KMS-11 (cell line): ENCODE measurements at regions not wholly inside any gene's neighbourhood (a gene's known extent, or its start where the extent isn't known, plus 50 kb on each side); places are given as distances from the start of the nearest gene placed in this dataset.
"Not testable (repeated sequence)": the region's sequence is repeated elsewhere in the genome, so short reads cannot be mapped to it uniquely, and the experiment has no call there.

Source experiments
- H2AFZ ChIP-seq: fragments of 200-600 bp; sonication (generic); 2 replicates; pipeline ENCODE4 v1.6.1; 2016; ENCODE audit warnings: antibody characterized with exemption, mixed run types, low read depth
- H3K27ac ChIP-seq: fragments of 200-600 bp; sonication (generic); 2 replicates; pipeline ENCODE4 v1.6.1; 2016; ENCODE audit warnings: mild to moderate bottlenecking, mixed run types
- H3K27me3 ChIP-seq: fragments of 200-600 bp; sonication (generic); 2 replicates; pipeline ENCODE4 v1.6.1; 2017; ENCODE audit warnings: mild to moderate bottlenecking, low read depth, mixed run types, moderate library complexity; ENCODE audit not compliant: insufficient read depth
- H3K36me3 ChIP-seq: fragments of 200-600 bp; sonication (generic); 2 replicates; pipeline ENCODE4 v1.6.1; 2017; ENCODE audit warnings: mild to moderate bottlenecking, mixed run types; ENCODE audit not compliant: insufficient read depth
- H3K4me1 ChIP-seq: fragments of 200-600 bp; sonication (generic); 2 replicates; pipeline ENCODE4 v1.6.1; 2016; ENCODE audit warnings: mild to moderate bottlenecking, low read depth, mixed run types; ENCODE audit not compliant: poor library complexity, severe bottlenecking
- H3K4me2 ChIP-seq: fragments of 200-600 bp; sonication (generic); 2 replicates; pipeline ENCODE4 v1.7.0; 2016; ENCODE audit warnings: mild to moderate bottlenecking, mixed run types
- H3K4me3 ChIP-seq: fragments of 200-600 bp; sonication (generic); IDR thresholded peaks from 2 replicates; pipeline ENCODE4 v1.6.1; 2017; ENCODE audit warnings: low read depth, low read length, mixed read lengths; ENCODE audit not compliant: insufficient read depth
- H3K79me2 ChIP-seq: fragments of 200-600 bp; sonication (generic); 2 replicates; pipeline ENCODE4 v1.6.1; 2016; ENCODE audit warnings: low read depth, mixed run types; ENCODE audit not compliant: insufficient read depth
- H3K9ac ChIP-seq: fragments of 200-600 bp; sonication (generic); 2 replicates; pipeline ENCODE4 v1.6.1; 2016; ENCODE audit warnings: mild to moderate bottlenecking, mixed run types
- H4K20me1 ChIP-seq: fragments of 200-600 bp; sonication (generic); 2 replicates; pipeline ENCODE4 v1.6.1; 2016; ENCODE audit warnings: mild to moderate bottlenecking, mixed run types; ENCODE audit not compliant: insufficient read depth
- CTCF ChIP-seq: fragments of 200-600 bp; sonication (generic); conservative IDR thresholded peaks from 2 replicates; pipeline ENCODE4 v1.6.1; 2017; ENCODE audit warnings: low read depth, mild to moderate bottlenecking, antibody characterized with exemption, low read length, moderate library complexity, mixed read lengths

DNA sequence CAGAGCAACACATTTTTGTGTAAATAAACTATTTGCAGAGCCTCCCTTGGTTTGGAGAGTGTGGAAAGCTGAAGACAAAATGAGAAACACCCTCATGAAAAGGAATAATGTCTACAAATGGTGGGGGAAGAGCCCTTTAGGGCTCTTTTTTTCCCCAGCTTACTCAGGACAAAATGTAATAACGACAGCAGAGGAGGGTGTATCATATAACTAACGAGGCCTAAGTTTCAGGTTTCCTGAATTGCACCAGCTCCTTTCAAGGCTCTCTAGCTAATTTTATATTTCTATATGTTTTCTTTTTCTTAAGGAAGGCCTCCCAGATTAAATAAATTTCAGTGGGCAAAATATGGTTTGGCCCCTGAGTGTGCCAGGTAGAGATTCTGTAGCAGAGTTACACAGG is 116.3 kb downstream of the FEM1C start:
- H2AFZ ChIP-seq = no peak overlapping the region
- no peak overlapping the region for H3K9ac ChIP-seq
- TF ChIP-seq CTCF = no peak
- H3K4me1 ChIP-seq = no peaks in the 10 kb centered on the region
- H3K4me2 ChIP-seq = no peak overlapping the region
- H3K27me3 ChIP-seq = no peaks in the 10 kb centered on the region
- no peaks in the 10 kb centered on the region for H4K20me1 ChIP-seq
- no peak overlapping the region for H3K4me3 ChIP-seq
- no peaks in the 10 kb centered on the region for H3K79me2 ChIP-seq
- no peaks in the 10 kb centered on the region for H3K36me3 ChIP-seq
- H3K27ac ChIP-seq = no peak overlapping the region

- no peak overlapping the region for H3K27ac ChIP-seq
- H3K27me3 ChIP-seq = no peaks in the 10 kb centered on the region
- H3K4me1 ChIP-seq = no peaks in the 10 kb centered on the region
- H3K36me3 ChIP-seq = no peaks in the 10 kb centered on the region
- no peak overlapping the region for H2AFZ ChIP-seq
- H4K20me1 ChIP-seq = no peaks in the 10 kb centered on the region
- H3K4me2 ChIP-seq = no peak overlapping the region
- H3K9ac ChIP-seq = no peak overlapping the region
- TF ChIP-seq CTCF = no peak
- no peaks in the 10 kb centered on the region for H3K79me2 ChIP-seq
- no peak overlapping the region for H3K4me3 ChIP-seq
Measured at GRCh38 chr5:115424446-115424845, 120.1 kb downstream of the FEM1C start.

GRCh38 chr5:115424030-115424429 is 120.5 kb downstream of the FEM1C start:
- no peaks in the 10 kb centered on the region for H3K36me3 ChIP-seq
- no peaks in the 10 kb centered on the region for H3K79me2 ChIP-seq
- no peaks in the 10 kb centered on the region for H3K27me3 ChIP-seq
- no peak for TF ChIP-seq CTCF
- no peaks in the 10 kb centered on the region for H3K4me1 ChIP-seq
- no peak overlapping the region for H3K27ac ChIP-seq
- H3K4me2 ChIP-seq = no peak overlapping the region
- H2AFZ ChIP-seq = no peak overlapping the region
- H4K20me1 ChIP-seq = no peaks in the 10 kb centered on the region
- no peak overlapping the region for H3K9ac ChIP-seq
- H3K4me3 ChIP-seq = no peak overlapping the region

GRCh38 chr5:115423541-115423940 is 121.0 kb downstream of the FEM1C start:
- no peak for TF ChIP-seq CTCF
- Histone ChIP-seq H4K20me1 (no peaks in the 10 kb centered on the region), H3K4me2 (no peak overlapping the region), H3K27ac (no peak overlapping the region), H3K4me1 (no peaks in the 10 kb centered on the region), H3K27me3 (no peaks in the 10 kb centered on the region), H3K4me3 (no peak overlapping the region), H3K9ac (no peak overlapping the region), H3K36me3 (no peaks in the 10 kb centered on the region), H3K79me2 (no peaks in the 10 kb centered on the region), H2AFZ (no peak overlapping the region)

DNA sequence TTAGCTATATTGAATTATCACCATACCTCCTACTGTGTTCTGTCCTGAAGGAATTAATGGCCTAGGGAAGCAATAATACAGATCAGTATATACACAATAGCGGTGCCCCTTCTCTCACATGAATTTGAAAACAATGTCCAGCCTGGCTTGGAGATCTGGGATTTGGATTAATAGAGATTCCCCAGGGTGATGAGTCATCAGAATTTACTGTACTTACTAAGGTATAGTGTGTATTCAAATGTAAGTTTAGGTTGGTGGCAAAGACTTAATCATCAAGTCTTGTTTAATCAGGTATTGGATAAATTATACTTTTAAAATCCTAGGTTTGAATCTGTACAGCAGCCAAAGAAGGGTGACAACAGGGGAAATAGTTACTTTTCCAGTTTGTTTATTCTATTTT is 121.5 kb downstream of the FEM1C start:
- Histone ChIP-seq H3K4me1 (no peaks in the 10 kb centered on the region), H3K27ac (no peak overlapping the region), H2AFZ (no peak overlapping the region), H3K4me3 (no peak overlapping the region), H3K36me3 (no peaks in the 10 kb centered on the region), H3K9ac (no peak overlapping the region), H3K4me2 (no peak overlapping the region), H3K79me2 (no peaks in the 10 kb centered on the region), H4K20me1 (no peaks in the 10 kb centered on the region), H3K27me3 (no peaks in the 10 kb centered on the region)
- no peak for TF ChIP-seq CTCF

DNA sequence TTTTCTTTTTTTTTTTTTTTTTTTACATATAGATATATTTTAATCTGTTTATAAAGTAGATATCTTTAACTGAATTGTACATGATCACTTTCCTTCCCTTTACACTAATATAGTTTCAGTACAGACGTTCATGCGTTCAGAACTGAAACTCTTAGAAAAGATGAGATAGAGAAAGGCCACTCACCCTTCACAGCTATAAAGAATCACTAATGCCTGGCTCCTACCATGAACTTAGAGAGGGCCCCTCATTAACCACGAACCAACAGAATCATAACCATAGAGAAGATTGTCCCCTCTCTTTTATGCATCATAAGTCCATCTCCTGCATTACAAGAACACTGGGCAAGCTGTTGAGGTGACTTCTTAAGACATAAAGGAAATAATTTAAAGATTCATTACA is 123.8 kb downstream of the FEM1C start:
- H3K4me2 ChIP-seq, H3K27ac ChIP-seq, H3K4me3 ChIP-seq, H4K20me1 ChIP-seq, H3K27me3 ChIP-seq, H3K4me1 ChIP-seq, H3K36me3 ChIP-seq, H2AFZ ChIP-seq, H3K9ac ChIP-seq, H3K79me2 ChIP-seq: not testable (repeated sequence)
